ENCODE measurements at regions not wholly inside any gene's neighbourhood (a gene's known extent, or its start where the extent isn't known, plus 50 kb on each side); places are given as distances from the start of the nearest gene placed in this dataset.
"Not testable (repeated sequence)": the region's sequence is repeated elsewhere in the genome, so short reads cannot be mapped to it uniquely, and the experiment has no call there.

- no peak for DNase-seq
These were observed 104.3 kb upstream of the BLID start for GRCh38 chr11:122220321-122220720.

DNA sequence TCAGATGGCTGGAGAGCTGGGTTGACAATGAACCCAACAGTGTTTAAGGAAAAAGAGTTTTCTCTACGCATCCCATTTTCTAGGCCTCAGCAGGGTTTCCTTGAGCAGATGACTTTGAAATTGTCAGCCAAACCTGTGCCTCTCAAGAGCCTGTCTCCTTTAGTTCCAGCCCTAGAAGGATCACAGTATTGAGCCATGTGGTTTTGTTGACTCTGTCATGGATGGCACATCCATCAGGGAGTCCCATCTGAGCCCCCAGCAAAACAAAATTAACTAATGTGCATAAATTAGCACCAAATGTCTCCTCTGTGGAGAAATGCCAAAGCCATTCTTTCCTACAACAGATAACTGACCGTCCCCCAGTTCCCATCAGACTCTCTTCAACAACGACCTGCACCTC lies 103.8 kb upstream of the BLID start:
- DNase-seq = no peak

DNA sequence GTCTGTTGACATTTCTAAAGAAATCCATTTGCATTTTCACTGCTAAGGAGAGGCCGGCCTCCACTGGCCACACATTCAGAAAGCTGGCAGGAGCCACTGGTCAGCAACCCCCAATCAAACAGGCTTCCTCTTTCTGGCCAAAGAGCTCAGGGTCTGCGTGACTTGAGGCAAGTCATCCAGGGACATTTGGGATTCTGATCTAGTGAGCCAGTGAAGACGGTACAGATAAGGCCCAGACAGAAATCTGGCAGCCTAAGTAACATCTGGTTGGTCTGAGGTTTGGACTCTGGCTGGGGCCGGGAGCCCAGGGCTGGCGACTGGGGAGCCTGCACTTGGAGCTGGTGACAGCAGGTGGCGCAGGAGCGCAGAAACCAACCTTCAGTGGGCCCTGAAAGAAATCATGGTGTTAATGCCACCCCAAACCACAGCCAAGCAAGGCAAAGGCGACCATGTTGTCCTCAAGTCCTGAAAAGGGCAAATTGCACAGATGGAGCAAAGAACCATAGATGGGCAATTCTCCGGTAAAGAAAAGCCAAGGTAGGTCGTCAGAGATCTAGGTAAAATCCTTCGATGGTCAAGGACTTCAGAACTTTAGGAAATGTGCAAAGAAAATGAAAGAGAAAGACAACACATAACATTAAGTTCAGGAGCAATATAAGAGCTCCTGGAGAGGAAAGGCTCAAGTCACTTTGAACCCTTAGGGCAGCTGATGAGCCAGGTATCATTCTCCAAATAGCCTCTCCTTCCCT lies 99.4 kb upstream of the BLID start:
- no peak for DNase-seq

DNA sequence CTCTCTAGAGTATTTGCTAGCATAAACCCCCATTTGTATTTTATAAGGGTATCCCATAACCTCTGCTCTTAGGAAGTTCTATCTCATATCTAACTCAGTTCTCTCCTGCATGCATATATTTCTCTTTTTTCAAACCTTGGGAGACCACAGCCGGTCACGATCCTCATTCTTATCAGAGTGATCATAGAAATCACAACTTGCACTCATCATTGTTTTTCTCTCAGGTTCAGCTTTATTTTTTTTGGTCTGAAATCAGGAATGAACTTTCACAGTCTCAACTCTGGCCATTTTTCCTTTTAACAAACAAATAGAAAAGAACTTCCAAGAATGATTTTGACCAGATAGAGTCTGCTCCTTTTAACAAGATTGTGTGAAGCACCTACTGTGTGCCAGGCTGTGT lies 98.6 kb upstream of the BLID start:
- no peak for DNase-seq

DNA sequence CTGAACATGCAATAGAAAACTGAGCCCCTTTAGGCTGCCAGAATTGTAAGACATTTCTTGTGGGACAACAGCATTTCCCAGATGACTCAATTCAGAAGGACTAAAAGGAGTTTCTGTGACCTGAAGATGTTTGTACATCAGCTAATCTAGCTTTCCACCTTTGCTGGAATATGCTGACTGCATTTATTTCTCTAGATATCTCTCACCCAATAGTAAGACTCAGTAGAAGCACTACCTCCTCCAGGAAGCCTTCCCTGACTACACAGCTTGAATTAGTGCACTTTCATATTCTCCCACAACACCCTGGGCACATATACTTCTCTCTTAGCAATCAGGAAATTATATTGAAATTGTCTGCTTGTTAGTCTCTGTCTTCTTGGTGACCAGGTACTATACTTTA lies 98.1 kb upstream of the BLID start:
- no peak for DNase-seq

DNA sequence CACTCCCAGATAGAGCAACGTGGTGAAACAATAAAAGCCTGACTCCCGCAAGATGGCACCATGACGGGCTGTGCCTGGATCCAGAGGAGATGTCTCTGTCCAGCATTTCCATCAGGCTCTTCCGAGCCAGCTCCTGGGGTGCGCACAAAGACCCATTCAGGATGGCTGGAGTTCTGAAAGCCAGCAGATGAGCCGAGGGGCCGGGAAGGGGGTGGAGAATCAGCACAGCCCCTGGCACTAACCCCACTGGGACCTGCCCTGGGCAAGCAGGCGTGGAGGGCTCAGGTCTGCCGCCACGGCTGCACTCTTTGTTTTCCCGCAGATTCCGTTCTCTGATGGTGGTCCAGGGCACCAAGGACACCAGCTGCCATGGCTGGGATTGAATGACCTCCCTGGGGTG lies 97.2 kb upstream of the BLID start:
- no peak for DNase-seq

GRCh38 chr11:122210367-122210997 lies 94.5 kb upstream of the BLID start:
- DNase-seq = no peak

DNA sequence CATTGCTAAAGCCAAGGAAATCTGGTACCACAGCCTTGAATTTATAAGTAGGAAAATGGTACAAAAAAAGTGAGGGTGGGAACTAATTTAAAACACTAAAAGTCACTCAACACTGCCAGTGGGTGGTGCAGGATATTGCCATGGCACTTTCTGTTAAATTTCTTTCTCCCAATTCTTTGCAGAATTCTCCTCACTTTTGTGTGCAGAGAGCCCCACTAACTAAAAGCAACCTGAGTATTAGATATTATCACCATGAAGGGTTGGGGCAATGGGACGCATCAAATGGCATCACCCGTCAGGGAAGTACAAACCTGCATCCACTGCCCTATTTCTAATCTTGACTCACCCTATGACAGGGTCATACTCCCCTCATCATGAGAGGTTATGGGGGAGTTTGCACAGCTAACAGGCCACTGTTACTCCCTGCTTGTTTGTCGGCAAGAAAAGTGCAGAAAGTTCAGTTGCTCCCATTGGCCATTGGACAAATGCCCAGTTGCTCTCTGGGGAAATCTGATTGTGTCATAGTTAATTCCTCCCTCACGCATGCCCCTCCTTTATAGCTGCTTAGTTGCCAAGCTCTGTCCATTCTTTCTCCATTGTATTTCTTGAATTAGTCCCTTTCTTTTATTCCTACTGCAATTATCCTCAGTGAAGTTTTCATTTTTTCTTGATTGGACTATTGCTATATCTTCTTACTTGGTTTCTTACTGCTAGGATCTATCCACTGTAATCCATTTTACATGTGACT lies 93.8 kb upstream of the BLID start:
- no peak for DNase-seq

DNA sequence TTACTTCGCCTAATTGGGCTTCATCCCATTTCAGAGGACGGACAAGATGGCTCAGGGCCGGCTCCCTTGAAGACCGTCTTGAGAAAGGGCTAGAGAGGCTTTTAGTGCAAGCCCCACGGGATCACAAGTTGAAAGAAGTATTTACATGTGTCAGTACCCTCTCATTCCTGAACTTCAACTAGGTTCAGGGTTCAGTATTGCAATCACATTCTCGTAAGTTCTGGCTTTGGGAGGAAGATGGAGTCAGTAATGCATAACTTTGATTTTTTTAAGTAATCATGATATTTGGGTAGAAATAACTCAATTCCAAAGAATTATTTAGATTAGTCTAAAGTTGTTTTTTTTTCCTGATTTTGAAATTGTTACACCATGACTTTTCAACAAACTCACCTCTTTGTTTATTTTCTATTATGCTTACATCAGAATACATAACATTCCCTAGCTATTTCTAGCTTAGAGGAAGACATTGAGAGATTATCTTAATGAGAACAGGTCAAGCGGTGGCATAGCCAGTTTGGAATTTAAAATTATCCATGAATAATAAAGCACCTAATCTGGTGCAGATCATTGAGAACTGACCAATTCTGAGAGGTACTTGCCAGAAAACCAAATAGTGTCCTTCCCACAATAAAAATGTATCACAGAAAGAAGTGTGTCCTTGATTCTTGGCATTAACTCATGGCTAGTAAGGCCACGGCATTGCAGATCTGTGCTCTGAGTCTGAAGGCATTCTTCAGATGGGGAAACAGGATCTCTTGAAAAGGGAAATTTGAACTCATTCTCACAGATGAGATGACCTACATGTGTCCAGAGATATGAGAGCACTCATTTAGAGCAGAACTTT lies 92.1 kb upstream of the BLID start:
- DNase-seq = no peak

DNA sequence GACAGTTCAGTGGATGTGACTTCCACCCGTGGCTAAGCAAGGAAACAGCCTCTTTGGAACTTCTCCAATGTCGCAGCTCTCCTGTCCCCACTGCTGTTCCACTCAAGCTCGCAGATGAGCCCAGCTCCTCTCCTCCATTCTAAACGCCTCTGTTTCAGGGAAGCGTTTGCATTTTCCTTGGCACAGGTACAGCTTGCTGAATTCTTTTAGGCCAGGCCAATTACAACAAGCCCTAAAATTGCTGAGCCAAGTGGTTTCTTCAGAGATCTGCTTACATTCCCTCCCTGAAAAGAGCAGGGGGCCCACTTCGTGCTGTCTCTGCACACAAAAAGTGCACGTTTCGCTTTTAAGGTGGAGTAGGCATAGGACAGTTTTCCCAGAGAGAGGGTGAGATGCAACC lies 91.5 kb upstream of the BLID start:
- no peak for DNase-seq

DNA sequence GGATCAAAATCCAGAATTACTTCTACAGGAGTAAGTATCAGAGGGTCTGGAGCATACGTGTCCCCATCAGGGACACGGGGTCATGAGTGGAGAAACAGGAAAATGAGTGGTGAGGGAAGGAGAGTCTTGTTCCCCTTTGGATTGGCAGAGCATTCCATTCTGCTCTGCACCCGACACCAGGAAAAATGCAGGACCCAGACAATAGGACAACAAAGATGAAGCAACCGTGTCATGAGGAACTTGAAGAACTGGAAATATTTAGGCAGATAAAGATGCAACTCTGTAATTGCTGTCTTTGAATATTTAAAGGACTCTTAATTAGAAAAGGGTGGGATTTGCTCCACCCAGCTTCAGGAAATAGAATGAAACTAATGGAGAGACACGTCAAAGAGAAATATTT lies 89.0 kb upstream of the BLID start:
- no peak for DNase-seq

DNA sequence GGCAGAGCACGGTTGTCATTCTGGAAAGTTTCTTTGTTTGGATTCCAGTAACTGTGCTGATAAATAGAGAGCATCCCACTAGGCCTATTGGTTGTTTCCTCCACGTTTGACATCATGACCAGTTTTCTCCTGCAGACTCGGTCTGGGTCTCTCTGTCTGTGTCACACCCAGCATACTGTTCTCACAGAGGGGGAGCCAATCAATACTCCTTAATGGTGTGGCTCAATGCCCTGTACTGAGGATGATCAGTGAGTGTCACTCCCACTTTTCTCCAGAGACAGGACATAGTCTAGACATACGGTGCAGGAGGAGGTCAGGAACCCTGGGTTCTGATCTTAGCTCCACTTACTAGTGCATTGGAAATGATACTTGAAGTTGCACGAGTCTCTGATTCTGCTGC lies 88.2 kb upstream of the BLID start:
- no peak for DNase-seq

- no peak for DNase-seq
These were observed 87.0 kb upstream of the BLID start for GRCh38 chr11:122202951-122203456.

DNA sequence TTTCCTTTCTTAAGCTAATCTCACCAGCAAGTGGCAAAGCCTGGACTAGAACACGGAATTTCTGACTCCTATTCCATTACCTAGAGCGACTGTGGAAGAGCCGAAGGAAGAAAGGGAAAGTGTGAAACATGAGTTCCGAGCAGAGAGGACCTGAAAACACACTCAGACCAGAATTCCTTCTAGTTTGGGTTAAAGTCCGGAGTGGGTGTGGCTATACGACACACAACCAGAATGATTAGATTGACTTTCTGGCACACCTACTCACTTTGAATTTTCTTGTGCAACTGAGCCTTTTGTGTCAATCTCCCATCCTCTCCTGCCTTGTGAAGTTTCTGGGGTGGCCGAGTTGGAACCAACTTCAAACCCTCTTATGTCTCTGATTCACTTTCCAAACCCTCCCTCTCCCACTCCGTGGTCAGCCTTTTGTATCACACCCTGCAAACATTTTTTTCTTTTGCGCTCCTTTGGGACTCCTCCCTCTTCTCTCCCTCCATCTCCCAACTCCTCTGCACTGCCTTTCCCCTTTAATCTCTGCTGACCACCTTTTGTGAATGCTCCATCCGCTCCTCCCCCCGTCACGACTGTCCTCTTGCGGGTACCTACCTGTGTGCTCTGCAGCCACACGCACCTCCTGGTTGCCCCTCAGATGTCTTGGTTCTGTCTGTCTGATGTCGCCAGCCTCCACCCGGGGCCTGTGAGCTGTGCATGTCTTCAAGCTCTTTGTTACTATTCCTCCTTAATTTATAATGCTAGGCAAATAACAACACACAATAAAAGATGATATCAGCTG lies 86.3 kb upstream of the BLID start:
- no peak for DNase-seq

DNA sequence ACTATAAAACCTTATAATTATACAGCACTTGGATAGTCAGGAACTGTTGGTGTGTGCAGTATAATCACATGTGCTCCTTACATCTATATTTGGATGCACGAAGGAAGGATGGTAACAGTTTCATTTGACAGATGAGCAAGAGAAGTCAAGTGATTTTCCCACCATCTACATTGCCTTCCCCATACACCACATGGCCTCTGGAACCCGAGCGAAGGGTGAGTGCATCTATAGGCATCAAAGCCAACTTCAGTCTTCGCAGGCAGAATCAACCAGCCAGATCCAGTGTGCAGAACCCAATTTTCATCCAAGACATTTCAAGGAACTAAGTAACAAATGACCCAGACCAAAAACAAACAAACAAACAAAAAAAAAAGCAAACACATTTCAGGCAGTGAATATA lies 85.1 kb upstream of the BLID start:
- DNase-seq = no peak

- DNase-seq = no peak
These were observed 83.6 kb upstream of the BLID start for GRCh38 chr11:122199661-122200060.

GRCh38 chr11:122198291-122198983 lies 82.4 kb upstream of the BLID start:
- DNase-seq = no peak

DNA sequence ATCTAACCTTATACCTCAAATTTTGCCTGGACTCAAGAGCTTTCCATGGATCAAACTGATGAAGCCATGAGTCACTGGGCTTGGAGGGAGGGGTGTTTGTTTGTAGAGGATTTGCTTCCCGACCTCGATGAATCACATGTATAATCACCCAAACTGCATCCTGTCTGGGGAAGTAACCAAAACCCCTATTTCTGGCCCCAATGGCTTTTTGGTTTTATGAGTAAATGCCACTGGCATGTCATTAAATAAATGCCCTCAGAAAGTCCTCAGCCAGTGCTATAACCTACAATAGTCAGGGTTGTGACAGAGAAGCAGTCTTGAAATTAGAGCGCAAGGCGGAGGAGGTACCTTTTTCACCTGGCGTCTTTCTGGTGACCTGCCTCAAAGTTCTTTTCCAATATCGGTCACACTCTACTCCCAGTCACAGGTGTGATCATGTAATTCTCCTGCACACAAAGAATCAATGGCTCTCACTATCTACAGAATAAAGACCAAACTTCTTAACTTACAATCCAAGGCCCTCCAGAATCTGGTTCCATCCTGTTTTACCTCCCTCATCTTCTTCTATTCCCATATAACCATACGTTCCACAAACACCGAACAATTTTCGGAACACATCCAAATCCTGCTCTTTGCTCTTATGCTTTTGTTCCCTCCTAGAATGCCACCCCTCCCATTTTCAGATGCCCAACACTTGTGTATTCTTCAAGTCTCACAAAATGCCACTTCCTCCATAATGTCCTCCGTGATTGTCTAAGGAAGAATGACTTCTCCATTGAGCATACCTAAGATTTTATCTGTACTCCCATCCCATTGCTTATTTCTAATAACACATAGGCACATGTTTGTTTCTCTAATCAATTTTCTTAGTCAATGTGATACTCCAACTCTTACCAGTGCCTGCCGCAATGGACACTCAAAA lies 81.3 kb upstream of the BLID start:
- DNase-seq = no peak

DNA sequence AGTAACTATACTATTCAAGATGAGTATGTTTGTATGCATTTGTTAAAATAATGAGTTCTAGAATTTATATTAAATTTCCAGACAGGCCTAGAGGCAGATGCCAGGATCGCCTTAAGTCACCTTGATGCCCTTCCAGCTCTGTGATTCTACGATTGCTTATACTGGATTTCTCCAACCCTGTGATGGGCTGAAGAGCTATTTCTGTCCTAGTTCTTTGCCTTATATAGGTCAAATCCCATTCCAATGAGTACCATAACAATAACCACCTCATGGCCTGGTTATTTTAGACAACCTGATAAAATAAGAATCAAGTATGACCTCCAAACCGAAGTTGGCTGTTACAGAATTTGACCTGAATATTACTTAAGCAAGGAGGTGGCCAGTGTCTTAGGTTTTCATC lies 79.8 kb upstream of the BLID start:
- DNase-seq = no peak

- DNase-seq = not testable (repeated sequence)
These were observed 78.0 kb upstream of the BLID start for GRCh38 chr11:122193881-122194480.
